IMR-90 (cell line): ENCODE measurements at regions not wholly inside any gene's neighbourhood (a gene's known extent, or its start where the extent isn't known, plus 50 kb on each side); places are given as distances from the start of the nearest gene placed in this dataset.

Experiments used
- ATAC-seq: fragments of 200-7000 bp; cut with Tn5 transposase; 2 replicates; pipeline ENCODE4 v1.9.1; 2020; ENCODE audit warnings: low read depth, mild to moderate bottlenecking, moderate library complexity
- BruUV-seq: library from RNA; stranded (reverse); fragments of 400-500 nt; replicated peaks from 2 replicates; lab custom pipeline; 2021; lab: Mats Ljungman, UMichigan
- CTCF ChIA-PET: fragments of 300-600 bp; formaldehyde crosslinking; extraction: SDS; loops from one replicate; lab custom pipeline; 2021; ENCODE audit warnings: antibody characterized with exemption; lab: Yijun Ruan, JAX
- POLR2A ChIA-PET: fragments of 300-600 bp; sonication (Branson Sonifier 250); formaldehyde crosslinking; loops from one replicate; lab custom pipeline; 2022; ENCODE audit warnings: antibody characterized with exemption; ENCODE audit not compliant: unreplicated experiment; lab: Charles Lee
- DNase-seq: peaks from one replicate; pipeline ENCODE4 v3.0.0; 2013
- H2AFZ ChIP-seq: replicated peaks from 2 replicates; pipeline ENCODE3; 2013; ENCODE audit warnings: low read length, mild to moderate bottlenecking; ENCODE audit not compliant: poor library complexity
- H2AK5ac ChIP-seq: 2 replicates; pipeline ENCODE4 v1.6.1; 2013; ENCODE audit warnings: low read depth, low read length, inconsistent platforms
- H2AK9ac ChIP-seq: replicated peaks from 2 replicates; pipeline ENCODE3; 2013; ENCODE audit warnings: mild to moderate bottlenecking, low read depth, low read length, moderate library complexity; ENCODE audit not compliant: poor library complexity
- H2BK120ac ChIP-seq: 2 replicates; pipeline ENCODE4 v1.6.1; 2013; ENCODE audit warnings: low read depth, low read length, inconsistent platforms
- H2BK15ac ChIP-seq: 3 replicates; pipeline ENCODE4 v1.6.1; 2013; ENCODE audit warnings: low read depth, low read length, inconsistent platforms
- H2BK20ac ChIP-seq: 2 replicates; pipeline ENCODE4 v1.6.1; 2013; ENCODE audit warnings: low read depth, mild to moderate bottlenecking, inconsistent platforms, low read length, moderate library complexity
- H2BK5ac ChIP-seq: 2 replicates; pipeline ENCODE4 v1.6.1; 2013; ENCODE audit warnings: mild to moderate bottlenecking, low read depth, low read length, inconsistent platforms; ENCODE audit not compliant: poor library complexity, severe bottlenecking
- H3K14ac ChIP-seq: replicated peaks from 2 replicates; pipeline ENCODE4 v1.6.1; 2013; ENCODE audit warnings: low read depth, low read length, inconsistent platforms
- H3K18ac ChIP-seq: 2 replicates; pipeline ENCODE4 v1.6.1; 2013; ENCODE audit warnings: low read depth, low read length, control low read depth
- H3K23ac ChIP-seq: 2 replicates; pipeline ENCODE4 v1.6.1; 2013; ENCODE audit warnings: low read depth, low read length, inconsistent platforms
- H3K27ac ChIP-seq: 2 replicates; pipeline ENCODE4 v1.5.1; 2013; ENCODE audit warnings: mild to moderate bottlenecking, control low read depth, low read length; ENCODE audit not compliant: insufficient read depth
- H3K27me3 ChIP-seq: 2 replicates; pipeline ENCODE4 v1.6.1; 2013; ENCODE audit warnings: low read length; ENCODE audit not compliant: control insufficient read depth, insufficient read depth
- H3K36me3 ChIP-seq: 2 replicates; pipeline ENCODE4 v1.6.1; 2013; ENCODE audit warnings: low read length, mixed read lengths; ENCODE audit not compliant: control insufficient read depth, insufficient read depth
- H3K4ac ChIP-seq: 2 replicates; pipeline ENCODE4 v1.6.1; 2013; ENCODE audit warnings: low read depth, low read length, inconsistent platforms
- H3K4me1 ChIP-seq: 2 replicates; pipeline ENCODE4 v1.6.1; 2013; ENCODE audit warnings: low read length, mixed read lengths; ENCODE audit not compliant: control insufficient read depth, insufficient read depth
- H3K4me2 ChIP-seq: 2 replicates; pipeline ENCODE4 v1.6.1; 2013; ENCODE audit warnings: low read depth, mild to moderate bottlenecking, control low read depth, low read length, moderate library complexity
- H3K4me3 ChIP-seq: 2 replicates; pipeline ENCODE4 v1.5.1; 2013; ENCODE audit warnings: low read depth, mild to moderate bottlenecking, control low read depth, low read length, moderate library complexity; ENCODE audit not compliant: insufficient read depth
- H3K56ac ChIP-seq: 2 replicates; pipeline ENCODE4 v1.6.1; 2013; ENCODE audit warnings: low read length, inconsistent platforms; ENCODE audit not compliant: insufficient read depth; ENCODE audit errors: extremely low read depth
- H3K79me1 ChIP-seq, 2 experiments: 2 replicates each; pipeline ENCODE4 v1.6.1; 2013; ENCODE audit warnings: low read length in 2 of 2, inconsistent platforms in 1 of 2, low read depth in 1 of 2
- H3K9ac ChIP-seq: 2 replicates; pipeline ENCODE4 v1.6.1; 2013; ENCODE audit warnings: low read depth, low read length, control low read depth
- H3K9me1 ChIP-seq: 2 replicates; pipeline ENCODE4 v1.6.1; 2013; ENCODE audit warnings: low read length, inconsistent platforms; ENCODE audit not compliant: insufficient read depth
- H3K9me3 ChIP-seq: 2 replicates; pipeline ENCODE4 v1.6.1; 2013; ENCODE audit warnings: low read length; ENCODE audit not compliant: control insufficient read depth, insufficient read depth
- H4K20me1 ChIP-seq: 2 replicates; pipeline ENCODE4 v1.6.1; 2013; ENCODE audit warnings: low read length, inconsistent platforms; ENCODE audit not compliant: insufficient read depth
- H4K5ac ChIP-seq: 2 replicates; pipeline ENCODE4 v1.6.1; 2013; ENCODE audit warnings: mild to moderate bottlenecking, low read depth, low read length, control low read depth
- H4K8ac ChIP-seq, 2 experiments: 2 replicates each; pipeline ENCODE4 v1.6.1; 2013; ENCODE audit warnings: low read depth in 2 of 2, low read length in 2 of 2, control low read depth in 1 of 2, inconsistent platforms in 1 of 2
- H4K91ac ChIP-seq: 2 replicates; pipeline ENCODE4 v1.6.1; 2013; ENCODE audit warnings: low read depth, low read length, inconsistent platforms; ENCODE audit not compliant: insufficient read depth
- BHLHE40 ChIP-seq: fragments of 150-350 bp; IDR thresholded peaks from 2 replicates; pipeline ENCODE4 v1.6.1; 2016; ENCODE audit warnings: mild to moderate bottlenecking, low read depth, low read length
- CEBPB ChIP-seq: IDR thresholded peaks from 2 replicates; pipeline ENCODE4 v1.6.1; 2012; ENCODE audit warnings: low read depth, low read length, improper control_type of control experiment
- CHD1 ChIP-seq: IDR thresholded peaks from 2 replicates; pipeline ENCODE4 v1.6.1; 2012; ENCODE audit warnings: low read depth, low read length, improper control_type of control experiment
- FOS ChIP-seq: fragments of 150-350 bp; IDR thresholded peaks from 2 replicates; pipeline ENCODE4 v1.6.1; 2016; ENCODE audit warnings: low read depth, low read length
- MAFK ChIP-seq: IDR thresholded peaks from 2 replicates; pipeline ENCODE4 v1.6.1; 2012; ENCODE audit warnings: low read depth, low read length, improper control_type of control experiment
- MAZ ChIP-seq: IDR thresholded peaks from 2 replicates; pipeline ENCODE4 v1.6.1; 2012; ENCODE audit warnings: low read depth, mild to moderate bottlenecking, low read length, improper control_type of control experiment, moderate library complexity, borderline replicate concordance
- MXI1 ChIP-seq: IDR thresholded peaks from 2 replicates; pipeline ENCODE4 v1.6.1; 2012; ENCODE audit warnings: low read depth, mild to moderate bottlenecking, low read length, moderate library complexity, borderline replicate concordance
- NFE2L2 ChIP-seq: fragments of 150-350 bp; IDR thresholded peaks from 2 replicates; pipeline ENCODE4 v1.6.1; 2016; ENCODE audit warnings: low read depth, mild to moderate bottlenecking, low read length
- POLR2A ChIP-seq: IDR thresholded peaks from 2 replicates; pipeline ENCODE4 v1.6.1; 2012; ENCODE audit warnings: mild to moderate bottlenecking, low read depth, low read length
- RAD21 ChIP-seq: IDR thresholded peaks from 2 replicates; pipeline ENCODE4 v1.6.1; 2012; ENCODE audit warnings: low read length, improper control_type of control experiment
- RCOR1 ChIP-seq: IDR thresholded peaks from 2 replicates; pipeline ENCODE4 v1.6.1; 2012; ENCODE audit warnings: mild to moderate bottlenecking, low read length, improper control_type of control experiment; ENCODE audit not compliant: insufficient replicate concordance
- RFX5 ChIP-seq: IDR thresholded peaks from 2 replicates; pipeline ENCODE4 v1.8.0; 2012; ENCODE audit warnings: low read depth, mild to moderate bottlenecking, low read length, moderate library complexity
- SMC3 ChIP-seq: fragments of 150-350 bp; IDR thresholded peaks from 2 replicates; pipeline ENCODE4 v1.6.1; 2016; ENCODE audit warnings: low read depth, mild to moderate bottlenecking, antibody characterized with exemption, low read length, moderate library complexity
- dilution Hi-C: fragments of 300-500 bp; cut with HindIII; formaldehyde crosslinking; loops from one replicate; pipeline ENCODE4 v1.14.3; 2018; ENCODE audit warnings: low sequenced_read_pairs; ENCODE audit not compliant: unreplicated experiment
- in situ Hi-C: fragments of 300-500 bp; cut with MboI; formaldehyde crosslinking; loops from 3 replicates; pipeline ENCODE4 v1.14.3; 2019; ENCODE audit warnings: low sequenced_read_pairs, inconsistent platforms, mixed read lengths
- intact Hi-C: fragments of 100-400 bp; cut with micrococcal nuclease; formaldehyde crosslinking; loops from 2 replicates; pipeline ENCODE4 v1.10.0; 2022
- TF ChIP-seq, protein P1 (sequence below): fragments of 150-350 bp; IDR thresholded peaks from 2 replicates; pipeline ENCODE4 v1.6.1; 2016; ENCODE audit warnings: low read depth, mild to moderate bottlenecking, low read length, moderate library complexity, borderline replicate concordance
- TF ChIP-seq, protein P2 (sequence below): conservative IDR thresholded peaks from 2 replicates; pipeline ENCODE4 v1.5.1; 2012; ENCODE audit warnings: mild to moderate bottlenecking, low read depth, low read length, improper control_type of control experiment
- TF ChIP-seq, protein P3 (sequence below): fragments of 150-350 bp; IDR thresholded peaks from 2 replicates; pipeline ENCODE4 v1.6.1; 2017; ENCODE audit warnings: mild to moderate bottlenecking, antibody characterized with exemption, low read length, low read depth

DNA sequence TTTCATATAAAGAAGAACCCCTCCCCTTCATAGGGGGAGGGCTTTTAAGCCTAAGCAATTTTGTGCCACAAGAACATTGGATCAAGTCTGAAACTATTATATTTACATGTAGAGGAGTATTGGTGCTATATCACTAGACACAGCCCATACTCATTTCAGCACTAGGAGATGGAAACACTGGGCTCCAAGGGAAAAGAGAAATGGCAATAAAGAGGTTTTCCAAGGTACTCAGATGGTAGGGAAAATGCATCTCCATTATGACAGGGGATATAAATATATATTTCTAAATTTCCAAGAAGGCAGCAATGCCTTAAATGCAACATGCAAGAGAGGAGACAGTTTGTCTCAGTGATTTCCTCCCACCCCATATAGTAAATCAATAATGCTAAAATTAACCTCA lies 209.0 kb downstream of the RAB38 start:
- in situ Hi-C loops, result loop anchor here (25.0 kb wide), 1 partner anchor 604 kb away; no protein-coding TSS in a partner anchor
- H3K27me3 ChIP-seq, result no peaks in the 10 kb centered on the region
- dilution Hi-C loops, result no loop called here
- no peak overlapping the region for H3K4ac ChIP-seq
- no peak for DNase-seq
- H3K36me3 ChIP-seq, result no peaks in the 10 kb centered on the region
- no peak overlapping the region for H3K4me2 ChIP-seq
- H3K79me1 ChIP-seq, result no peaks in the 10 kb centered on the region
- no peaks in the 10 kb centered on the region for H3K9me1 ChIP-seq
- CTCF ChIA-PET, result interaction anchor here (1.4 kb wide), 1 partner anchor 50 kb away, joined by 3 read pairs; no protein-coding TSS in a partner anchor
- no peak overlapping the region for H3K9ac ChIP-seq
- TF ChIP-seq FOS (no peak), CHD1 (no peak), SMC3 (no peak), CEBPB (no peak), POLR2A (no peak), BHLHE40 (no peak), MAZ (no peak), RAD21 (no peak), MXI1 (no peak), RFX5 (no peak), RCOR1 (no peak), MAFK (no peak), NFE2L2 (no peak)
- TF ChIP-seq, protein P1, sequence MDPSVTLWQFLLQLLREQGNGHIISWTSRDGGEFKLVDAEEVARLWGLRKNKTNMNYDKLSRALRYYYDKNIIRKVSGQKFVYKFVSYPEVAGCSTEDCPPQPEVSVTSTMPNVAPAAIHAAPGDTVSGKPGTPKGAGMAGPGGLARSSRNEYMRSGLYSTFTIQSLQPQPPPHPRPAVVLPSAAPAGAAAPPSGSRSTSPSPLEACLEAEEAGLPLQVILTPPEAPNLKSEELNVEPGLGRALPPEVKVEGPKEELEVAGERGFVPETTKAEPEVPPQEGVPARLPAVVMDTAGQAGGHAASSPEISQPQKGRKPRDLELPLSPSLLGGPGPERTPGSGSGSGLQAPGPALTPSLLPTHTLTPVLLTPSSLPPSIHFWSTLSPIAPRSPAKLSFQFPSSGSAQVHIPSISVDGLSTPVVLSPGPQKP, result no peak
- TF ChIP-seq, protein P2, sequence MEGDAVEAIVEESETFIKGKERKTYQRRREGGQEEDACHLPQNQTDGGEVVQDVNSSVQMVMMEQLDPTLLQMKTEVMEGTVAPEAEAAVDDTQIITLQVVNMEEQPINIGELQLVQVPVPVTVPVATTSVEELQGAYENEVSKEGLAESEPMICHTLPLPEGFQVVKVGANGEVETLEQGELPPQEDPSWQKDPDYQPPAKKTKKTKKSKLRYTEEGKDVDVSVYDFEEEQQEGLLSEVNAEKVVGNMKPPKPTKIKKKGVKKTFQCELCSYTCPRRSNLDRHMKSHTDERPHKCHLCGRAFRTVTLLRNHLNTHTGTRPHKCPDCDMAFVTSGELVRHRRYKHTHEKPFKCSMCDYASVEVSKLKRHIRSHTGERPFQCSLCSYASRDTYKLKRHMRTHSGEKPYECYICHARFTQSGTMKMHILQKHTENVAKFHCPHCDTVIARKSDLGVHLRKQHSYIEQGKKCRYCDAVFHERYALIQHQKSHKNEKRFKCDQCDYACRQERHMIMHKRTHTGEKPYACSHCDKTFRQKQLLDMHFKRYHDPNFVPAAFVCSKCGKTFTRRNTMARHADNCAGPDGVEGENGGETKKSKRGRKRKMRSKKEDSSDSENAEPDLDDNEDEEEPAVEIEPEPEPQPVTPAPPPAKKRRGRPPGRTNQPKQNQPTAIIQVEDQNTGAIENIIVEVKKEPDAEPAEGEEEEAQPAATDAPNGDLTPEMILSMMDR, result no peak
- TF ChIP-seq, protein P3, sequence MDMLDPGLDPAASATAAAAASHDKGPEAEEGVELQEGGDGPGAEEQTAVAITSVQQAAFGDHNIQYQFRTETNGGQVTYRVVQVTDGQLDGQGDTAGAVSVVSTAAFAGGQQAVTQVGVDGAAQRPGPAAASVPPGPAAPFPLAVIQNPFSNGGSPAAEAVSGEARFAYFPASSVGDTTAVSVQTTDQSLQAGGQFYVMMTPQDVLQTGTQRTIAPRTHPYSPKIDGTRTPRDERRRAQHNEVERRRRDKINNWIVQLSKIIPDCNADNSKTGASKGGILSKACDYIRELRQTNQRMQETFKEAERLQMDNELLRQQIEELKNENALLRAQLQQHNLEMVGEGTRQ, result no peak
- no TSS peak for BruUV-seq
- no peak overlapping the region for H2AK5ac ChIP-seq
- no peak overlapping the region for H3K27ac ChIP-seq
- H4K20me1 ChIP-seq, result no peaks in the 10 kb centered on the region
- no peaks in the 10 kb centered on the region for H3K9me3 ChIP-seq
- H2AFZ ChIP-seq, result no peak overlapping the region
- ATAC-seq, result no peak
- no peak overlapping the region for H2AK9ac ChIP-seq
- no peak overlapping the region for H4K5ac ChIP-seq
- no peak overlapping the region for H3K56ac ChIP-seq
- no peak overlapping the region for H2BK120ac ChIP-seq
- no peak overlapping the region for H3K23ac ChIP-seq
- H2BK20ac ChIP-seq, result no peak overlapping the region
- POLR2A ChIA-PET, result no interaction called here
- no peak overlapping the region for H3K4me3 ChIP-seq
- no peak overlapping the region for H3K14ac ChIP-seq
- H2BK15ac ChIP-seq, result no peak overlapping the region
- H3K4me1 ChIP-seq, result no peaks in the 10 kb centered on the region
- no peak overlapping the region for H4K91ac ChIP-seq
- no peak overlapping the region for H4K8ac ChIP-seq
- intact Hi-C loops, result no loop called here
- no peak overlapping the region for H2BK5ac ChIP-seq
- no peak overlapping the region for H3K18ac ChIP-seq
